ENCODE measurements at regions not wholly inside any gene's neighbourhood (a gene's known extent, or its start where the extent isn't known, plus 50 kb on each side); places are given as distances from the start of the nearest gene placed in this dataset.

DNA sequence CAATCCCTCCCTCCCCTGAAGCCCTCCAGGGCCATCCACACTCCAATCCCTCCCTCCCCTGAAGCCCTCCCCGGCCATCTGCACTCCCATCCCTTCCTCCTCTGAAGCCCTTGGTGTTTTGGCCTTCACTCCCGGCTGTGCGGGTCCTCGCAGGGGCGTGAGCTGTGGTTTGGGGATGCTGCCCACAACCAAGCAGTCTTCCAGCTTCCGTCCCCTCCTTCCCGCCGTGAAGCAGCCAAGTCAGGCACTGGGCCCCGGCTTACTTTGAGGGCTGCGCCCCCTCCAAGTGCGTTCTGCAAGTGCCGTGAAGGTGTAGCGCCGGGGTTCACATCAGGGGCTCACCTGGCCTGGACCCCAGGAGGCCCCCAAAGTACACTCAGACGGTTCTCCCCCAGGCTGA lies 335.9 kb downstream of the BRD1 start:
- H3K4me2 ChIP-seq (ENCODE audit: low read depth, low read length): no peak overlapping the region
- no TSS peak for BruUV-seq (replicated peaks)
- H2BK15ac ChIP-seq (ENCODE audit: low read depth, low read length): no peak overlapping the region
- H3K27me3 ChIP-seq (ENCODE audit: control insufficient read depth, insufficient read depth, low read length): no peaks in the 10 kb centered on the region
- H2BK120ac ChIP-seq (ENCODE audit: low read depth, low read length): no peak overlapping the region
- intact Hi-C loops (cut with micrococcal nuclease) (no loop called here), in situ Hi-C loops (cut with MboI; ENCODE audit: low sequenced_read_pairs) (no loop called here), dilution Hi-C loops (cut with HindIII; ENCODE audit: low sequenced_read_pairs, unreplicated experiment) (no loop called here)
- H3K23ac ChIP-seq (ENCODE audit: low read depth, low read length): no peak overlapping the region
- H4K8ac ChIP-seq (ENCODE audit: low read depth in 2 of 2, low read length in 2 of 2): no peak overlapping the region
- DNase-seq (no peak), ATAC-seq (ENCODE audit: low read depth) (no peak)
- H3K79me1 ChIP-seq (ENCODE audit: low read depth in 1 of 2, low read length in 2 of 2): no peaks in the 10 kb centered on the region
- H3K56ac ChIP-seq (ENCODE audit: extremely low read depth, insufficient read depth, low read length): no peak overlapping the region
- no peak overlapping the region for H3K4me3 ChIP-seq (ENCODE audit: insufficient read depth, low read depth, low read length)
- H3K9ac ChIP-seq (ENCODE audit: low read depth, low read length): no peak overlapping the region
- H3K27ac ChIP-seq (ENCODE audit: insufficient read depth, low read length): no peak overlapping the region
- no peak overlapping the region for H2AFZ ChIP-seq (replicated peaks; ENCODE audit: low read length, poor library complexity)
- no peak overlapping the region for H2AK5ac ChIP-seq (ENCODE audit: low read depth, low read length)
- no peak overlapping the region for H2BK20ac ChIP-seq (ENCODE audit: low read depth, low read length)
- H3K14ac ChIP-seq (replicated peaks; ENCODE audit: low read depth, low read length): no peak overlapping the region
- TF ChIP-seq RAD21 (IDR thresholded peaks at IDR 0.05; ENCODE audit: low read length) (no peak), NFE2L2 (IDR thresholded peaks at IDR 0.05; ENCODE audit: low read depth, low read length) (no peak), BHLHE40 (IDR thresholded peaks at IDR 0.05; ENCODE audit: low read depth, low read length) (no peak), SMC3 (IDR thresholded peaks at IDR 0.05; ENCODE audit: low read depth, low read length) (no peak), CHD1 (IDR thresholded peaks at IDR 0.05; ENCODE audit: low read depth, low read length) (no peak), MXI1 (IDR thresholded peaks at IDR 0.05; ENCODE audit: borderline replicate concordance, low read depth, low read length) (no peak), MAZ (IDR thresholded peaks at IDR 0.05; ENCODE audit: borderline replicate concordance, low read depth, low read length) (no peak), RFX5 (IDR thresholded peaks at IDR 0.05; ENCODE audit: low read depth, low read length) (no peak), POLR2A (IDR thresholded peaks at IDR 0.05; ENCODE audit: low read depth, low read length) (no peak), FOS (IDR thresholded peaks at IDR 0.05; ENCODE audit: low read depth, low read length) (no peak), RCOR1 (IDR thresholded peaks at IDR 0.05; ENCODE audit: insufficient replicate concordance, low read length) (no peak), CEBPB (IDR thresholded peaks at IDR 0.05; ENCODE audit: low read depth, low read length) (no peak), MAFK (IDR thresholded peaks at IDR 0.05; ENCODE audit: low read depth, low read length) (no peak)
- TF ChIP-seq, protein P1, sequence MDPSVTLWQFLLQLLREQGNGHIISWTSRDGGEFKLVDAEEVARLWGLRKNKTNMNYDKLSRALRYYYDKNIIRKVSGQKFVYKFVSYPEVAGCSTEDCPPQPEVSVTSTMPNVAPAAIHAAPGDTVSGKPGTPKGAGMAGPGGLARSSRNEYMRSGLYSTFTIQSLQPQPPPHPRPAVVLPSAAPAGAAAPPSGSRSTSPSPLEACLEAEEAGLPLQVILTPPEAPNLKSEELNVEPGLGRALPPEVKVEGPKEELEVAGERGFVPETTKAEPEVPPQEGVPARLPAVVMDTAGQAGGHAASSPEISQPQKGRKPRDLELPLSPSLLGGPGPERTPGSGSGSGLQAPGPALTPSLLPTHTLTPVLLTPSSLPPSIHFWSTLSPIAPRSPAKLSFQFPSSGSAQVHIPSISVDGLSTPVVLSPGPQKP (IDR thresholded peaks at IDR 0.05; ENCODE audit: borderline replicate concordance, low read depth, low read length): no peak
- TF ChIP-seq, protein P2, sequence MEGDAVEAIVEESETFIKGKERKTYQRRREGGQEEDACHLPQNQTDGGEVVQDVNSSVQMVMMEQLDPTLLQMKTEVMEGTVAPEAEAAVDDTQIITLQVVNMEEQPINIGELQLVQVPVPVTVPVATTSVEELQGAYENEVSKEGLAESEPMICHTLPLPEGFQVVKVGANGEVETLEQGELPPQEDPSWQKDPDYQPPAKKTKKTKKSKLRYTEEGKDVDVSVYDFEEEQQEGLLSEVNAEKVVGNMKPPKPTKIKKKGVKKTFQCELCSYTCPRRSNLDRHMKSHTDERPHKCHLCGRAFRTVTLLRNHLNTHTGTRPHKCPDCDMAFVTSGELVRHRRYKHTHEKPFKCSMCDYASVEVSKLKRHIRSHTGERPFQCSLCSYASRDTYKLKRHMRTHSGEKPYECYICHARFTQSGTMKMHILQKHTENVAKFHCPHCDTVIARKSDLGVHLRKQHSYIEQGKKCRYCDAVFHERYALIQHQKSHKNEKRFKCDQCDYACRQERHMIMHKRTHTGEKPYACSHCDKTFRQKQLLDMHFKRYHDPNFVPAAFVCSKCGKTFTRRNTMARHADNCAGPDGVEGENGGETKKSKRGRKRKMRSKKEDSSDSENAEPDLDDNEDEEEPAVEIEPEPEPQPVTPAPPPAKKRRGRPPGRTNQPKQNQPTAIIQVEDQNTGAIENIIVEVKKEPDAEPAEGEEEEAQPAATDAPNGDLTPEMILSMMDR (conservative IDR thresholded peaks at IDR 0.05; ENCODE audit: low read depth, low read length): no peak
- TF ChIP-seq, protein P3, sequence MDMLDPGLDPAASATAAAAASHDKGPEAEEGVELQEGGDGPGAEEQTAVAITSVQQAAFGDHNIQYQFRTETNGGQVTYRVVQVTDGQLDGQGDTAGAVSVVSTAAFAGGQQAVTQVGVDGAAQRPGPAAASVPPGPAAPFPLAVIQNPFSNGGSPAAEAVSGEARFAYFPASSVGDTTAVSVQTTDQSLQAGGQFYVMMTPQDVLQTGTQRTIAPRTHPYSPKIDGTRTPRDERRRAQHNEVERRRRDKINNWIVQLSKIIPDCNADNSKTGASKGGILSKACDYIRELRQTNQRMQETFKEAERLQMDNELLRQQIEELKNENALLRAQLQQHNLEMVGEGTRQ (IDR thresholded peaks at IDR 0.05; ENCODE audit: low read depth, low read length): no peak
- peaks cover 45% of the 10 kb centered on the region for H3K9me3 ChIP-seq (ENCODE audit: control insufficient read depth, insufficient read depth, low read length)
- no peak overlapping the region for H2AK9ac ChIP-seq (replicated peaks; ENCODE audit: low read depth, low read length, poor library complexity)
- H4K91ac ChIP-seq (ENCODE audit: insufficient read depth, low read depth, low read length): no peak overlapping the region
- H4K5ac ChIP-seq (ENCODE audit: low read depth, low read length): no peak overlapping the region
- CTCF ChIA-PET: no interaction called here
- H3K18ac ChIP-seq (ENCODE audit: low read depth, low read length): no peak overlapping the region
- WGBS, 2 experiments (ENCODE audit: extremely low coverage in 2 of 2, insufficient read length in 1 of 2): 71% methylated on average over 11 of the region's 15 CpGs; no CpG with 5 or more reads in 1 of the 2 experiments
- H3K9me1 ChIP-seq (ENCODE audit: insufficient read depth, low read length): no peaks in the 10 kb centered on the region
- no peaks in the 10 kb centered on the region for H3K36me3 ChIP-seq (ENCODE audit: control insufficient read depth, insufficient read depth, low read length)
- no peak overlapping the region for H2BK5ac ChIP-seq (ENCODE audit: low read depth, low read length, poor library complexity, severe bottlenecking)
- no peaks in the 10 kb centered on the region for H4K20me1 ChIP-seq (ENCODE audit: insufficient read depth, low read length)
- no peaks in the 10 kb centered on the region for H3K4me1 ChIP-seq (ENCODE audit: control insufficient read depth, insufficient read depth, low read length)
- POLR2A ChIA-PET (ENCODE audit: unreplicated experiment): no interaction called here
- H3K4ac ChIP-seq (ENCODE audit: low read depth, low read length): no peak overlapping the region

All from IMR-90 (cell line).